GM04504 (cell line): ENCODE measurements at regions not wholly inside any gene's neighbourhood (a gene's known extent, or its start where the extent isn't known, plus 50 kb on each side); places are given as distances from the start of the nearest gene placed in this dataset.
A peak's percentile ranks its signal among the peaks of the same experiment; 100 is the strongest.

Experiments used
- DNase-seq: peaks from one replicate; pipeline ENCODE4 v3.0.0-alpha.2; 2012; ENCODE audit warnings: low read depth

DNA sequence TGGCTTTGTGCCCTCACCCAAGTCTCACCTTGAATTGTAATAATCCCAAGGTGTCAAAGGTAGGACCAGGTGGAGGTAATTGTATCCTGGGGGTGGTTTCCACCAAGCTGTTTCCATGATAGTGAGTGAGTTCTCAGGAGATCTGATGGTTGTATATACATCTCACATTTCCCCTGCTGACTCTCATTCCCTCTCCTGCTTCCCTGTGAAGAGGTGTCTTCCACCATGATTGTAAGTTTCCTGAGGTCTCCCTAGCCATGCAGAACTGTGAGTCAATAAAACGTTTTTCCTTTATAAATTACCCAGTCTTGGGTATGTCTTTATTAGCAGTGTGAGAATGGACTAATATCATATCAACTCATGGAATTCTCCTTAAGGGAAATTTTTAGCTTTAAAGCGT is 302.6 kb downstream of the LIG4 start:
- DNase-seq: no peak

DNA sequence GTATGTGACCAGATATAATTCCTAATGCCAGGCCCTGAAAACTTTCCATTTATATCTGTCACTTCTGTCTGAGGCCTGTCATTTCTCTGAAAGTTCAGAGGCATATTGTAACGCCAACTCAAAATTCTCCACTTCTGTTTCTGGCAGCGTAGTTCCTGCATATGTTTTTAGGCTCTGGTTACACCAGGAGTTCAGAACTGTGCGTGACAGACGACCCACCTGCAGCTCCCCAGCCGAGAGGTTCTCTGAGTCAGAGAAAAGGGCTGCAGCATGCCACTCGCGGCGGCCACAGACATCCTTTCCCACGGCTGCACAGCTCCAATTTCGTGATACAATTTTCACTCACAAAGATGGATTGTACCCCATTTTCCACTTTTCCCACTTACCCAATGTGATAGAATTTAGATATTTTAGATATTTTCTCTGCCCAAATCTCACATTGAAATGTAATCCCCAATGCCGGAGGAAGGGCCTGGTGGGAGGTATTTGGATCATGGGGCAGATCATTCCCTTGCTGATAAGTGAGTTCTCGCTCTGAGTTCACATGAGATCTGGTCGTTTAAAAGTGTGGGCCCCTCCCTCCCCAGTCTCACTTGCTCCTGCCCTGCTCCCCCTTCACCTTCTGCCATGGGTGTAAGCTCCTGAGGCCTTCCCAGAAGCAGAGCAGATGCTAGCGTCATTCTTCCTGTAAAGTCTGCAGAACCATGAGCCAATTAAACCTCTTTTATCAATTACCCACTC is 308.1 kb downstream of the LIG4 start:
- DNase-seq: no peak

DNA sequence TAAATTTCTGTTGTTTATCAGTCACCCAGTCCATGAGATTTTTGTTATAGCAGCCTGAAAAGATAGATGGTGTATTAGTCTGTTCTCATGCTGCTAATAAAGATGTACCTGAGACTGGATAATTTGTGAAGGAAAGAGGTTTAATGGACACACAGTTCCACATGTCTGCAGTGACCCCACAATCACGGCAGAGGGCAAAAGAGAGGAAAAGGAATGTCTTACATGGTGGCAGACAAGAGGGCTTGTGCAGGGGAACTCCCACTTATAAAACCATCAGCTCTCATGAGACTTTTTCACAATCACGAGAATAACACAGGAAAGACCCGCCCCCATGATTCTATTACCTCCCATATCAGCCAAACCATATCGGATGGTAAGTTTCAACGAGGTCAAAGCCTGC is 309.2 kb downstream of the LIG4 start:
- no peak for DNase-seq

DNA sequence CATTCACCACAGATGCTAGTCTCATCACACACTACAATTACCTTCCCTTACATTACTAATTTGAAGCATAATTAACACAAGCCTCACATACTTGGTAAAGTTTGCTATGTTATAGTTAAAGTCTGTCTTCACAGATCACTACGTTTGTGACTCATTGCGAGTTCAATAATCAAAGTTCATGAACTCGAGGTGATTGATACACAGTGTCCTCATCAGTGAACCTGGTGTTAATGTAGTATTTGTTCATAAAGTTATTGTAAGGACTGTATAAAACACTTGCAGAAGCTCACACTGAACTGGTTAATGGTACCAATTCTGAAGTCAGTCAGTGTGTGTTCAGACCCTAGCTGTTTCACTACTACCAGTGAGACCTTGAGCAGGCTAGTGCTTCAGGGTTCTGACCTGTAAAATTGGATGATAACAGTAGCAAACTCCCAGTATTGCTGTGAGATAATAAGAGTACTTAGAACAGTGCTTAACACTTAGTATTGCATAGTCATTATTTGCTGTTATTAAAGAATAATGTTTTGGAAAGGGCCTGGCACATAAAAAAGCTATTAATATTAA is 313.3 kb downstream of the LIG4 start:
- DNase-seq: no peak

DNA sequence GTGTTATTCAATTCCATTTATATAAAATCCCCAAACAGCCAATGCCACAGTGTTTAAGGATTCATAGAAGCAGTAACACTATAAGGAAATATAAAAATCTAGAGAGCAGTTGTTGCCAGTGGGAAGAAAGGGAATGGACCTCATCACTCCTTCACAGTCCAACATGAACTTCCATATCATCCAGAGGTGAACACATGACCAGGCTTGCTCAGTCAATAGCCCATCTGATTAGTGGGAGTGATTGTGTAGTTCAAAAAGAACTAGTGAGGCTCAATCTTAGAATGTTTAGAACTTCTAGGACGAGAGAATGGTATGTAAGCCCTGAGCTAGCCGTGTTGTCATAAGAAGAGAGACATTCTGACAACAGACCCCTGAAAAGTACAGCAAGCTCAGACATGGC is 314.1 kb downstream of the LIG4 start:
- no peak for DNase-seq

DNA sequence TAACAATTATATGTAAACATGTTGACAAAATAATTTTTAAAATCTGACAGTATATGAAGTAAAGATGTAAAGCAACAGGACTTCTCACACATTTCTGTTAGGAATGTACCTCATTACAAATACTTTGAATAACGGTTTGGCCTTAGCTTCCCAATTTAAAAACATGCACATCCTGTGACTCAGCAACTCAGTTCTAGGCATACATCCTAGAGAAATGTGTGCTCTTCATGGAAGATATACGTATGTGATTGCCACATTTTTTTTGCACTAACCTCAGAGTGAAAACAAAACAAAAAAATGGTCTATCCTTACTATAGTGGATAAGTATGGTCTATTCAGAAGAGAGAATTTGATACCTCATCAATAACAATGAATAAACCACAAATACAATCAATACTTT is 314.6 kb downstream of the LIG4 start:
- no peak for DNase-seq

DNA sequence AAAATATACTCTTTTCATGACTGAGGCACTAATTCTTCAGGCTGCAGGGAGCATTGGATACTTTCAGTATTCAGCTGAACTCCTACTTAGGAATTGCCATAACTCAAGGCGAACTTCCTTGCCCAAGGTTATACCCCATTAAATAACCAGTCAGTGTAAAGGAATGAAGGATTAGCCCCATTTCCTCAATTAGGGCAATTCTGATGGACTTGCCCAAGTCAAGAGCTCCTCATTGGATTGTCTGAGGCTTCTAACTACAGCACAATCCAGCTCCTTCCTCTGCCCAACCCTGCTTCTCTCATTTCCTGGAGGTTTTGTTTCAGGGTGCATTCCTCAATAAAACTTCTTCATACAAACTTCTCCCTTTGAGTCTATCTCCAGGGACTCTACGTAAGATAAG is 329.2 kb downstream of the LIG4 start:
- peak; percentile 29 for DNase-seq

DNA sequence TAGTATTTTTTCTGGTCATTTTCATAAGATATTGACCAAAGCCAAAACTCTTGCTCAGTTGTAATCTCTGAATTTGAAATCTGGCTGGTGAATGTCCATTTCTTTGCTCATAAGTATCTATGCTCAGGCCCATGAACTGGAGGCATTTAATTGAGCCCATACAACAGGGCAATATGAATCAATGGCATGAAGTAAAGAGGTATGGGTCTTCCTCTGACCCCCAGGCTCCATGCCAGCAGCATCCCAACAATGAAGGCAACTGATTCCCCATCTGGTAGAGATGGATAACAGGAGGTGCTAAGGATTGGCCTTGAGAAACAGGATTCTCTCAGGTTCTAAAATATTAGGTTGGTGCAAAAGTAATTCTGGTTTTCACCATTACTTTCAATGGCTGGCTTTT is 330.8 kb downstream of the LIG4 start:
- DNase-seq: no peak

DNA sequence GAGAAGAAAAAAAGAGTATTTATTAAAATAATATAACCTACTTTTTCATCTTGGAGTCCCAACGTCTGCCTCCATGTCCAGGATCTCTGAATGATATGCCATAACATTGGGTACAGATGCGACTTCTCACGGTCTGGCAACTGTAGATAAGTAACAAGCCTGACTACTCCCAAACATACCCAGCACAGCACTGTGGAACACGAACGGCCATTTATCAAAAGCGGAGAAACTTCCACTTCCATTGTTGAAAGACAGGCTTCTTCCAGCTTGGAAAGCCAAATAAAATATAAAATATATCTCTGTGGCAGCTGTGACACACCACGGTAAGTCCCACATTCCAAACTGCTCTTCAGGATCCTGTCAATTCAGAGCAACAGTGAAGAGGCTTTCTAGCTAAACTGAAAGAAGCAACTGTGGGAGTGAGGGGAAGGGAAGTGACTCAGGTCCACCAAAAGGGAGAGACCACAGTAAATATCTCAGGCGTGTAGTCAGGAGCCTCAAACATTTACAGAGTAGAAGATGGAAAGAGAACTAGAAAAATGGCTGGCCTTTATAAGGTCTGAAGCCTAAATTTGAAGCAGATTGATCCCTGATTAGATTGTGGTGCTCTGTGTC is 331.7 kb downstream of the LIG4 start:
- peak; percentile 51 for DNase-seq

DNA sequence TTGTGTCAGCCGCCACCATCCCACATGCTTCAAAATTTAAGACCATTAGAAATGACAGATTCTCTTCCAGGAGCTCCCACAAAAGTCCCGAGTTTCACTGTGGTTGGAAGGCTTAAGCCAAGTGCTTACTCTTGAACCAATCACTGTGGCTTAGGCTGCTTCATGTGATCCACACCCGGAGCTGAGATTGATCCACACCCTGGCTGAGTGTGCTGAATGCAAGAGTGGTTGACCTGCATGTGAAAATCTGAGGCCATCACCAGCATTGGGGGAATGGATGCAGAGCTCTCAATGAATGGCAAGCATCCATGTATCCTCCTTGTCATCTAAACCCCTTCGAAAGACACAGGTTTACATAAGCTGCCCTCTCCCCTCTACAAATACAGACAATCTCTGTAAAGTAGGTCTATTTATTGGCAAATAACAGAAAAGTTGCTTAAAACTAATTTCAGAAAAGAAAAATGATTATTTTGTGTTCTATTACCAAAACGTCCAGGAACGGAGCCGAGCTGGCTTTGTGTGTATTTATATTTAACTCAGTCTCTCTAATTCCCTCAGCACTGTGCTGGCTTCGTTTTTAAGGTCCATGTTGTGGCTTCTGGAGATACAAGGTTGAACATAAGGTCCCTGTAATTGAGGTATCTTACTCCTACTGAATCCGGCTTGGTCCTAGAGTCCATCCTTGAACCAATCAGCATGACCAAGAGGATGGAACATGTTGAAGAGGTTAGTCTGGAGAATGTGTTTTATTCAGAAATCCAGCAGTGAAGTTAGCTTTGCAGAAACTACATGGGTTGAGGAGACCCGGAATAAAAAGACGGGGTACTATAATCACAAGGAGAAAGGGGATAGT is 332.4 kb downstream of the LIG4 start:
- no peak for DNase-seq

DNA sequence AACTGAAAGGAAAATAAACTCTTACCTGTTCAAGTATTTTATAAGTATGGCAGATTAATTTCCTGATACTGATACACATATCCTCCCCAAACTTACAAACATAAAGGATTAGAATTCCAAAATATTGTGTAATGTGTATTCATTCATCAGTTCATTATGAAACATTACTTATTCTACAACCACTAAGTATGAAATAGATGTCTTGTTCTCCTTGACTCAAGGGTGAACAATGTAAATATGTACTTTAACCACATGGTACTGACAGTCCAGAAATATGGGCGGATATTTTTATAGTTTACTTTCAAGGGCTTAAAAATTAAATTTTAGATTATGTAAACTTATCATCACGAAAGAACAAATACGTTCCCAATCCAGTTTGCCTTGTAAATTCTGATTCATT is 334.0 kb downstream of the LIG4 start:
- no peak for DNase-seq

DNA sequence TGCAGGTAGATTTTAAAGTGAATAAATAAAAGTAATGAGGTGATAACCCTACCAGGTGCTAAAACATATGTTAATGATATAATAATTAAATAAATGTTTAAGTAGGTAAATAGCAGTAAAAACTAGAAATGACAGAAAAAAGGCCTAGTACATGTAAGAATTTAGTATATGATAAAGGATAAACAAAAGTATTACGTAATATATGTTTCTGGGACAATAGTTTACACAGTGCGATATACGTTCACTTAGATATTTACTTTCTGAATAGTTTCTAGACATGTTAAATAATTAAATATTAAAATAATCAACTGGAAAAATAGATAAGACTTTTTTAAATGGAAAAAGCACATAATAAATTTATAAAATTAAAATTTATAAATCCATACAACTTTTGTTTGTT is 340.9 kb downstream of the LIG4 start:
- DNase-seq: no peak

DNA sequence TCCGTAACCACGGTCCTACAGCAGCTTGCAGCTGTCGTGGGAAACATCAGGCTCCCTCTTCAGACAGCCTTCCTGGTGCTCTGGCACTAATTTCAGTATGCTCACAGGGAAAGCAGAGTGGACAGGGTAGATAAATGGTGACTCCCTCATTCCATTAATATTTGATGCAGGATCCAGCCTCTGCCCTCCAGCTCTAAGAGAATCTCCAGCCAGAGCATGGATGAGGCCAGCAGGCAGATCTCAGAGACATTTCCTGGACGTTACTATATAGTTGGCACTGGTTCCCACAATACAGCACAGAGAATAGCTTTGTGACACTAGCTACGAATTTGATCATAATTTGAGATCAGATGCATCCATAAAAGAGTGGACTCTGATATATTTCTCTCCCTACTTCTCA is 341.4 kb downstream of the LIG4 start:
- no peak for DNase-seq

DNA sequence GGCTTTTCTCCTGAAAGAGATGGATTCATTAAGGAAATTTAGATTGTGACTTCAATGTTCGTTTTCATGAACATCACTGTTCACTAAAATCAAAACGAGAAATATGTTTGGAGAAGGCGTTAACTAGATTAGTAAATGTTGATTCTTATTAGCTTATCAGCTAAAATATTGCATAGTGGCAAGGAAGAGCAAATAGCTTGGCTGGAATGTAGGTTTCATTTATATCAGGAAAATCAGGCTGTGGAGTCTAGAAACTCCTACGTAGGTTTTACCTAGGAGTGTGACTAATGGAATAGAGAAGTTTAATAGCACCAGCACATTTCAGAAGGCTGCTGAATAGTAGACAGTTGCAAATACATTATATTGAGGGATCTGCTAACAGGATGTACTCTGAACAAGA is 344.9 kb downstream of the LIG4 start:
- no peak for DNase-seq

DNA sequence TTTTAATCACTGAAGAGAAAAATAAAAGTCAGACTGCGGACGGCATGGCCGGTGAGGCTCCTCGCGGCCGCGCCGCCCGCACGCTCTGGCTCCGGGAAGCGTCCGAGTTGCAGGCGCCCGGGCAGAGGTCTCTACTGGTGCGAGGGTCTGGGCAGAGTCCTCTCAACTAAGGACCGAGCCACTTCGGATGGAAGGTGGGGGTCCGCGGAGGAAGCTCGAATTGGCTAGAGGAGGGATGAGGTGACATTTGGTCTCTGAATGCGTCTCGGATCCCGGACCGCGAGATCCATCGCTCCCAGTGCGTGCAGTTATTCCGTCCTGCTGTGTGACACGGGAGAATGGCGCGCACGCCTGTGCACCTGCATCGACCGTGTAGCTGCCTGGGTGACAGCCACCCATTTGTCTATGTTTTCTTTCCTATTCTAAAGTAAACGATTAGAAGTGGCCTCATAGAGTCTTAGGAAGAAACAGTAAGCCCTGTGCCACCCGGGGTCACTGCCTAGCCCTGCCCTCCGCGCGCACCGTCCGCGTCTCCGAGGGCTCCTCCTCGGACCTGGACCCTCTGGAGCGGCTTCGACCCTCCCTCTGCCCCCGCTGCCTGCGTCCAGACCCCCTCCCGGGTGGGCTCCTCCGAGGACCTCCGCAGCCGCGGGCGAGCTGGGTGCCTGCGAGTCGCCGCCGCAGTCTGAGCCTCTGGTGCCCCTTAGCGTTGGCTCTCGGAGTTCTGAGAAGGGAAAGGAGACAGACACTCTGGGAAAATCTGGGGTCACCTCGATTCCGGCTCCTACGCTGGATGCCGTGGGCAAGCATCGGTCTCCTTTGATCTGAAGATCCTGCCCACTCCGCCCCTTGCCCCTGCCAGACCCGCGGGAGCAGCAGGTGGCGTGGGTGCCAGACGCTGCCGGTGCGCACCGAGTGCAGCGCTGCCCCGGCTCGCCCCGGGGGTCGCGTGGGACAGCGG is 347.4 kb downstream of the LIG4 start:
- DNase-seq: no peak

DNA sequence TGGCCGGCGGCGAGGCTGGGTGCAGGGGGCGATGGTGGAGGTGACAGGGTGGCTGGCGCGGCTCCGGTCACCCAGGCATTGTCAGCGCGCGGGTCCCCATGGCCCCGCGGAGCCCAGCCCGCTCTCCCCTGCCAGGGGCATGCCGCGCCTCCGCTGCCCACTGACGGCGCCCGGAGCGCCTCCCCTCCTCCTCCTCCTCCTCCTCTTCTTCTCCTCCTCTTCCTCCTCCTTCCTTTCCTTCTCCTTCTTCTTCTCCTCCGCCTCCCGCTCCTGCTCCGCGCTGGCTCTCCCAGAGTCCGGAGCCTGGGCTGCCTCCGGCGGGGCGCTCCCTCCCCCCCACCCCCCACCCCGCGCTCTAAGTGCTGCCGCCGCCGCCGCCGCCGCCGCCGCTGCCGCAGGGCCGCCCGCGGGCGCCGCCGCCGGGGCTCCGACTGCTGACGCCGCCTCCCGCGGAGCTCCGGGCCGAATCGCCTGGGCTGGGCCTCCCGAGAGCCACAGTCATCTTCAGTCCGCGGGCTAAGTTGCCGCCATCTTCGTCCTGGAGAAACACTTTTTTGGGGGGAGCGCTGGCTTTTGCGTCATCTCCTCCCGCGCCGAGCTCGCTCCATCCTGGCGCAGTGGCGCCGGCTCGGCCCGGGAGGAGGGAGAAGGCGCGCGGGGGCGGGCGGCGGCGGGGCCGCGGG is 348.3 kb downstream of the LIG4 start:
- no peak for DNase-seq

DNA sequence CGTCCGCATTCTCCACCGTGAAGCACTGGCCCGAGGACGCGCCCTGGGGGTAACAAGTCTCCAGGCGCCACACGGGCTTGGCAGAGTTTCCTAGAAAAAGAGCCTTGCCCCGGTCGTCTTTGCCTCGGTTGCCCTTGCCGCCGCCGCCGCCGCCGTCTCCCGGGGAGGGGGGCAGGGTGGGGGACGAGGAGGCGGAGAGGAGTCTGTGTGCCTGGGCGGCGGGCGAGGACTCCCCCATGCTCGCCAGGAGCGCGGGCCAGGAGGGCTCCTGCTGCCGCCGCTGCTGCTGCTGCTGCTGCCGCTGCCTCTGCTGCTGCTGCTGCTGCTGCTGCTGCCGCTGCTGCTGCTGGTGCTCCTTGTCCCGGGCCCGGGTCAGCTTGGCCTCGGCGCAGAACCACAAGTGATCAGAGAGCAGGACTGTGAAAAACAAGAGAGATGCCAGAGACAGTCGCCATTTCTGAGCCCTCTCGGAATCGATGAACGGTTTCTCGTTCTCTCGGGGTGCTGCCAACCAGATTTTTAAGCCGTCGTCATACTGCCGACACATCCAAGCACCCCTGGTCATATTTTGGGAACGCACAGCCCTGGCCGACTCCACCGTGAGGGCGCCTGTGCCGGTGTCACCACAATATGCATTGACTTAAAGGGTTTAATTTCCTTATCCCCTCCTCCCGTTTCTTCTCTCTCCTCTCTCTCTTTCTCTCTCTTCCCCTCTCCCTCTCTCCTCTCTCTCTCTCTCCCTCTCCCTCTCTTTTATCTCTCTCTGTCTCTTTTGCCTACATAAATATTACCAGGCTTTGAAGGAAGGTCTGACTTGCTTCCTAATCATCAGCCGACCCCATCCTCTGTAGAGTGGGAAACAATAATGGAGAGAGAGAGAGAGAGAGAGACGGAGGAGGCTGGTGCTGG is 349.1 kb downstream of the LIG4 start:
- no peak for DNase-seq

DNA sequence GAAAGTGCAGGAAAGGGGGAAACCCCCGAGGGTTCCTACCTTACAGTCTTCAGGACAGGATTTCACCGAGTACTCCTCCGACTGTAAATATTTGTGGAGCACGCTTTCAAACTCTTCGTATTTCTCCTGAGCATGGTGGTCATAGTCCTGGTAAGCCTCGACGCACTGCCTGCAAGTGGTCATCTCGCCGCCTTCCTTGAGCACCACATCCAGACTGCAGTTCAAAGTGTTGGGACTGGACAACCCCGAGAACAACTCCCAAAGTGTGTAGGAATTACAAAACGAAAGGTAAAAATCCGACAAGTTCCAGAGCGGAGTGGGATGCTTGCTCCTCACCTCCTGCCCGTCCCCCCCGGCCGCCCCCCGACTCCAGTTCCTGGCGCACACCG is 349.7 kb downstream of the LIG4 start:
- no peak for DNase-seq

DNA sequence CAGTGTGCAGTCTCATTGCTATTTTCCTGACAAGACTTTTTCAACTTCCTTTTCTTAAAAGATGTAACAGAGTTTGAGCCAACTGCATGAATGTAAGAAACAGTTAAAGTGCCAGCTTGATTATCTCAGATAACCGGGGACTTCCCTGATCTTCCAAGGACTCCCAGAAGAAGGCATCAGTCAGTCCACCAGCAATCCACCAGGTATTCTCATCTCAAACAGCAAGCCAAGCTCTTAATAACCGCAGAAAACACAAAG is 350.1 kb downstream of the LIG4 start:
- DNase-seq: no peak
